ENCODE measurements at regions not wholly inside any gene's neighbourhood (a gene's known extent, or its start where the extent isn't known, plus 50 kb on each side); places are given as distances from the start of the nearest gene placed in this dataset.
"Not testable (repeated sequence)": the region's sequence is repeated elsewhere in the genome, so short reads cannot be mapped to it uniquely, and the experiment has no call there.

GRCh38 chr6:5896476-5897200, 110.1 kb downstream of the NRN1 start:
- no peak for DNase-seq

DNA sequence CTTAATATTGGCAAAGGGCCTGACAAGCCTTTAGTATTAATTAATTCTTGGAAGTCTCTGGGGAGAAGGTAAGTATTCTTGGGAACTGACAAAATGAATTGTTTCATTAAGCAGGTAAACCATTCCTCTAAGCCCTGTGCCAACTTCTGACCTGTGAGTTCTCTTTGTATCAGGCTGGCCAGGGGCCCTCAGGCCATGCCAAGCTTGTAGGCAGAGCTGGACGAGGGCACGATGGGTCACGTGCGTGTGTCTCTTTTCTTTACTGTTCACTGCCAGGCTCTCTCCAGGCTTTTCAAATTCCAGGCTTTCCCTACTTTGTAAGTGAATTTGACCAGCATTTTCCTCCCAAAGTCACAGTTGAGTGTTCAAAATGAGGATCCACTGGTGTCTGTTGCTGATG, 112.4 kb downstream of the NRN1 start:
- DNase-seq: no peak

- no peak for DNase-seq
Measured at GRCh38 chr6:5893295-5893694, 113.4 kb downstream of the NRN1 start.

- no peak for DNase-seq
Measured at GRCh38 chr6:5892669-5893068, 114.1 kb downstream of the NRN1 start.

- DNase-seq: no peak
Measured at GRCh38 chr6:5878792-5879191, 127.9 kb downstream of the NRN1 start.

- no peak for DNase-seq
Measured at GRCh38 chr6:5876076-5876475, 130.6 kb downstream of the NRN1 start.

GRCh38 chr6:5873976-5874375, 132.7 kb downstream of the NRN1 start:
- DNase-seq: not testable (repeated sequence)

DNA sequence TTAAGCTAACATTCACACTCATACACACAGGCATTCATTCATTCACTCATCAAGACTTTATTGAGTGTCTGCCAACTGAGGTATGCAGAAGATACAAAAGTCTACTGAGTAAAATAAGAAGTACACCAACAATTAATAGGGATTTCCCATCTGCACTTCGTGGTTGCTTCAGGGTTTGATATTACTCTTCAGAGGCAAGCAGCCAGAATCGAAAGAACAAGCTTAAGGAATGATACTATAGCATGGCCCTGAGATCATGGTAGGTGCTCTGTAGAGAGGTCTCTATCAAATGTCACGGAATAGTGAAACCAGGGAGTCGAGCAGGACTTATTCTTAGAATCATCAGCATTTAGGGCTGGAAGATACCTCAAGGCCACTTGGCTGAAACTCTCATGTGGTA, 135.4 kb downstream of the NRN1 start:
- DNase-seq: no peak

DNA sequence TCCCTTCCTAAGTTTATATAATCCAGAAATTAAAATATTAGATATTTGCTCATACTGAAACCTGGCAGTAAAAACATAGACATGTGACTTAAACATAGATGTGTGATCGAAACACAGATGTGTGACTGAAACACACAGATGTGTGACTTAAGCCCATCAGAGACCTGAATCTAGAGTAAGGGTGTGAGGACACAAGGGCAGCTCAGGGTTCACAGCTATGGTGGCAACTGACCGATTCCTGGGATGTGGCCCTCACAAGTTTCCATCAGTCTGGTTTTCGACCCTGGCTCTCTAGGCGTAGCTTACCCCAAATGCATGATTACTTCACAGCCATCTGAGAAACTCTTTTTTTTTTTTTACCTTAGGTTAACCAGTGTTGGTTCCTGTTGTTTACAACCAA, 137.0 kb downstream of the NRN1 start:
- no peak for DNase-seq

GRCh38 chr6:5869261-5869660, 137.5 kb downstream of the NRN1 start:
- DNase-seq: no peak

- DNase-seq: peak in 1 of 2 donors; percentile 50
Measured at GRCh38 chr6:5866547-5867051, 140.1 kb downstream of the NRN1 start.

GRCh38 chr6:5865506-5866031, 141.2 kb downstream of the NRN1 start:
- peak in 1 of 2 donors; percentile 25 for DNase-seq

- no peak for DNase-seq
Measured at GRCh38 chr6:5860849-5861248, 145.9 kb downstream of the NRN1 start.

DNA sequence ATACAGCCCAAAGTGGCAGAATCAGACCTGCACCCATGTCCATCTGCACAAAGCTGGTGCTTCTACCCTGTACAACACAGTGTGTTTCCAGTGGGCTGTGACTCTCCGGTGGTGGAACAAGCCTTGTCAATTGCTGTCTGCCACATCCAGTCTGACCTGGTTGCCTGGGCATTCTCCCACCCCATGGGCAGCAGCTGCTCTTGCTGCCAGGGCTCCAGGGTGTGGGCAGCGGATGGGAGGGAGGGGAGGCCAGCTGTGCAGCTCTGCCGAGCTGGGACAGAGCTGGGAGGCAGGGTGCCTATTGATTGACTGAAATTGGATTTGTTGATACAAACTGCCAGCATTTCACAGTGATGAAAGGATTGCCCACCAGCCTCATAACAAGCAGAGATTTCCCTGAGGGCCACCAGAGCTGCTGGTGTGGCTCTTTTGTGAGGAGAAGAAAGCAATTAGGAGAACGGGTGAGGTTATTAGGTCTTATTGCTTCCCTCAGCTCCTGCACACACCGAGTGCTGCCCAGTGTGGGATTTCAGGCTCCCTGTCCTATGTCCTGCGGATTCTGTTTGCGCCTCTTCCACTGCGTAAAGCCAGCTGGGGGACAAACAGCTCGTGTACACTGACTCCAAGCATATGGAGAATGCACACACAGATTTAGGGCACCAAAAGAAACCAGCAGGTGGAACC, 150.8 kb downstream of the NRN1 start:
- DNase-seq: no peak

DNA sequence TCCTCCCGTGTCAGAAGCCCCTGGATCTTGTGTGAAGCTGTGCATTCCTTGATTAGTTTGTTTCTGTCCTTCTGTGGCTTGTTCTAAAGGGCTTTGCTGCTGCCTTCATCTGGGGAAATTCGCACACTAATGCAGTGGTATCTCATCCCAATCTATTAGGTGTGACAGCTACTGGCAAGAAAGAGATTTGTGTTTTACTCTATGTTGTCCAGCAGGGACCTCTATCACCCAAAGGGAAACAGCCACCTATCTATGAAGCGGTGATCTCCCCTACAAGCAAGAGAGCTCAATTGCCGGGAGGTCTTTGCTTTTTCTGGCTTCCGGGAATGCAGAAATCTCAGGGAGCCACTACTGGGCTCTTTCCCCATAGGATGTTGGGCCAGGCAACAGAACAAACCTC, 151.8 kb downstream of the NRN1 start:
- DNase-seq: no peak

DNA sequence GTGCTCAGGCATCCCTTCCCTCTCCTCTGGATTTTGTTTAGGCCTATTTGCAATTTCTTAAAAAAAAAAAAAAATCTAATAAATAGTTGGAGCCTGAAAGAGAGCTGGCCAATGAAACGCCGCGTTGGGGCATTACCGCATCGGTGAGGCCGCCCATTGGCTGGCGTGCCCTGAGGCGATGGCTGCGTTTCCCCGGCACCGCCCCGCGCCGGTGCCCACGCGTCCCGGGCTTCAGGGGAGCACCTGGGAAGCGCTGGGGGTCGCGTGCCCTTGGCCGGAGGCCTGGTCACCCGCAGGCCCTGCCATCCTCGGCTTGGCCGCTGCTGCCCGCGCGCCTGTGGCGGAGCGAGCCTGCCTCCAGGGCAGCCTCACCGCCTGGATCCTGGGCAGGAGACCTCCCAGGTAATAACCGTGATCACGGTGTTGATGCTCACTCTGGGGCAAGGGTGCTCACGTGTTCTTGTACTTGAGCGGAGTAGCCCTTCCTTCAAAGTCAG, 155.4 kb downstream of the NRN1 start:
- DNase-seq: peak; percentile 77 to 80

DNA sequence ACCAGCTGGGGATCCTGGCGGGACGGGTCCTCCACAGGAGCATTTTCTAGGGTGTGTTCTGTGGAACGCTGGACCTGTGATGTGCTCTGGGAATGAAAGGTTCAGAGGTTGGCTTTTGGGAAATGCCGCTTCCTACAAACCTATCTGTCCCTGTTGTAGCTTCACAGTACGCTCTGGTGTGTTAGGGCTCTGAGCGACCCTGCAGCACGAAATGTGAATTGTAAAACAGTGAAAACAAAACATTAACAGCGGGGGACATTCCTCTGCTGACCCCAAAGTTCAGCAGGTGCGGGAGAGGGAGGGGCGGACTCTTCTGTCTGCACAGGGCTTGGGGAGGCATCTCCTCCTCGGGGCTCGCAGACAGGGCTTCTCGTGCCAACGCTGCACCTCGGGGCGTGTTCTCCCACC, 155.9 kb downstream of the NRN1 start:
- DNase-seq: no peak

- DNase-seq: no peak
Measured at GRCh38 chr6:5846889-5847288, 159.8 kb downstream of the NRN1 start.

- DNase-seq: no peak
Measured at GRCh38 chr6:5846335-5846734, 160.4 kb downstream of the NRN1 start.

GRCh38 chr6:5843078-5843477, 163.6 kb downstream of the NRN1 start:
- no peak for DNase-seq

DNA sequence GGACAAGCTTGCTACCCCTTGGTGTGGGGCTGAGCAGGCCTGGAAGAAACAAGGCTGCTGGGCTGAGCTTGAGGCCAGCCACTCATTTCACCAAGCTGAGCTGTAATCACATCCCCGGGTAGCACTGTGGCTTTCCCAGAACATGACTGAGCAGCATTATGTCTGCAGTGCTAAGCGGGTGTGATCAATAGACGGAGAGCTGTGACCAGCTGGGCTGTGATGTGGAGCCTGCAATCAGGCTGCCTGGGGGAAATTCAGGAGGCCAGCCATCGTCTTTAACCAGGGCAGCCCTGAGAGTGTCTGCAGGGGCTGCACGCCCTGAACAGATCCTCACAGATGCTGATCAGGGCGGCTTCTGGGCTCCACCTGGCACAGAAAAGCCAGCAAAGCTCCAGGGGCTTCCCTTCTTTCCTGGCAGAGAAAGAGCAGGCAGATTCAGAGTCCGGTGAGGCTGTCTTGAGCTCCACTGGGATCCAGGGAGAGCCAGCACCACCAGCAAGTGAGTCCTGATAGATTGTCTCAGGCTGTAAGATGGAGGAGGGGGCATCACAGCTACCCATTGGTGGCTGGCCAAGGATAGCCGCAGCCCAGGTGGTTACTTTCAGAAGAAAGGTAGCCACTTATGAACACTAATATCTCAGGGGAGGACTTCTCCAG, 165.9 kb downstream of the NRN1 start:
- no peak for DNase-seq

- no peak for DNase-seq
Measured at GRCh38 chr6:5838656-5839396, 167.9 kb downstream of the NRN1 start.

DNA sequence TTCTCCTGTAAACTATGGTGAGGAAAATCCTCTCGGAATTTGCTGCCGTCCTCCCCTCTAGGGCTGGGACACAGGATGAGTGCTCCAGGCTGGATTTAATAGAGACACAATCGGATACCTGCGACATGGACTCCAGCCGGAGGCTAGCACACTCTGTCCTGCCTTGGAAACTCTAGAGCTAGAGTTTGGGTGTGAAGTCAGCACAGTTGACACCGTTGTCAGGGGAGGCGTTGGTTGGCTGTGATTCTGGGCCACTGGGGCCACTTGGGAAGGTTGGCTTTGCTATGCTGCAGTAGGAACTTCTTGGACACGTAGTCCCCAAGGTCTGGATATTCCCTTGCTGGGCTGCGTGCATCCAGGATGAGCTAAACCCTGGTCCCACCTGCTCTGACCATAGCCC, 169.4 kb downstream of the NRN1 start:
- DNase-seq: no peak
